ENCODE measurements at regions not wholly inside any gene's neighbourhood (a gene's known extent, or its start where the extent isn't known, plus 50 kb on each side); places are given as distances from the start of the nearest gene placed in this dataset.
"Not testable (repeated sequence)": the region's sequence is repeated elsewhere in the genome, so short reads cannot be mapped to it uniquely, and the experiment has no call there.

- no peak for DNase-seq (ENCODE audit: low read depth)
- no peak for TF ChIP-seq CTCF (conservative IDR thresholded peaks at IDR 0.05; ENCODE audit: low read depth, low read length)
- H3K4me3 ChIP-seq (ENCODE audit: low read depth, low read length) = no peak overlapping the region
Observed at GRCh38 chrX:3806630-3807029, 93.2 kb upstream of the PRKX start.

- no peak overlapping the region for H3K4me3 ChIP-seq (ENCODE audit: low read depth, low read length)
- DNase-seq (ENCODE audit: low read depth) = no peak
Observed at GRCh38 chrX:3803713-3804112, 90.3 kb upstream of the PRKX start.

GRCh38 chrX:3803305-3803704 is 89.9 kb upstream of the PRKX start:
- TF ChIP-seq CTCF (conservative IDR thresholded peaks at IDR 0.05; ENCODE audit: low read depth, low read length) = no peak
- H3K4me3 ChIP-seq (ENCODE audit: low read depth, low read length) = no peak overlapping the region
- no peak for DNase-seq (ENCODE audit: low read depth)

More at GRCh38 chrX:3803713-3804112, 90.3 kb upstream of the PRKX start:
- no peak for TF ChIP-seq CTCF (conservative IDR thresholded peaks at IDR 0.05; ENCODE audit: low read depth, low read length)

- H3K4me3 ChIP-seq (ENCODE audit: low read depth, low read length); DNase-seq (ENCODE audit: low read depth): not testable (repeated sequence)
Observed at GRCh38 chrX:3795411-3795810, 82.0 kb upstream of the PRKX start.

- TF ChIP-seq CTCF (conservative IDR thresholded peaks at IDR 0.05; ENCODE audit: low read depth, low read length) = no peak
- DNase-seq (ENCODE audit: low read depth) = no peak
Observed at GRCh38 chrX:3791449-3791848, 78.0 kb upstream of the PRKX start.

GRCh38 chrX:3788494-3789233 is 75.2 kb upstream of the PRKX start:
- DNase-seq (ENCODE audit: low read depth) = no peak
- no peak for TF ChIP-seq CTCF (conservative IDR thresholded peaks at IDR 0.05; ENCODE audit: low read depth, low read length)
- H3K4me3 ChIP-seq (ENCODE audit: low read depth, low read length) = no peak overlapping the region

More at GRCh38 chrX:3791449-3791848, 78.0 kb upstream of the PRKX start:
- H3K4me3 ChIP-seq (ENCODE audit: low read depth, low read length) = no peak overlapping the region

GRCh38 chrX:3787856-3788255 is 74.4 kb upstream of the PRKX start:
- H3K4me3 ChIP-seq (ENCODE audit: low read depth, low read length) = no peak overlapping the region
- no peak for TF ChIP-seq CTCF (conservative IDR thresholded peaks at IDR 0.05; ENCODE audit: low read depth, low read length)

GRCh38 chrX:3785822-3786221 is 72.4 kb upstream of the PRKX start:
- DNase-seq (ENCODE audit: low read depth); H3K4me3 ChIP-seq (ENCODE audit: low read depth, low read length): not testable (repeated sequence)

More at GRCh38 chrX:3787856-3788255, 74.4 kb upstream of the PRKX start:
- DNase-seq (ENCODE audit: low read depth) = no peak
